Spleen (tissue), 11 donors: ENCODE measurements at regions not wholly inside any gene's neighbourhood (a gene's known extent, or its start where the extent isn't known, plus 50 kb on each side); places are given as distances from the start of the nearest gene placed in this dataset.
"Not testable (repeated sequence)": the region's sequence is repeated elsewhere in the genome, so short reads cannot be mapped to it uniquely, and the experiment has no call there.

ENCODE experiments used
- DNase-seq: peaks from one replicate; pipeline ENCODE4 v3.0.0-alpha.2; 2020
- H3K27ac ChIP-seq, 8 donors: fragments of 200-600 bp; sonication (generic) in 7 of 8; 1 replicate in 4 of 8; 2 replicates in 4 of 8; pipeline versions ENCODE4 v1.5.0 to v1.8.0; 2016 to 2021; ENCODE audit warnings: inconsistent platforms in 4 of 8, mild to moderate bottlenecking in 4 of 8, moderate library complexity in 1 of 8
- H3K27me3 ChIP-seq, 7 donors: fragments of 200-600 bp; sonication (generic) in 6 of 7; replicated peaks in 1 of 7; 1 replicate in 4 of 7; 2 replicates in 3 of 7; pipeline versions ENCODE4 v1.5.0 to v1.8.0; 2016 to 2021; ENCODE audit warnings: inconsistent platforms in 3 of 7, mild to moderate bottlenecking in 1 of 7
- H3K36me3 ChIP-seq, 6 donors: fragments of 200-600 bp; sonication (generic) in 5 of 6; 1 replicate in 4 of 6; 2 replicates in 2 of 6; pipeline versions ENCODE4 v1.5.0 to v1.8.0; 2016 to 2021; ENCODE audit warnings: inconsistent platforms in 2 of 6
- H3K4me1 ChIP-seq, 6 donors: fragments of 200-600 bp; sonication (generic) in 5 of 6; 1 replicate in 3 of 6; 2 replicates in 3 of 6; pipeline versions ENCODE4 v1.5.0 to v1.8.0; 2016 to 2021; ENCODE audit warnings: inconsistent platforms in 3 of 6
- H3K4me3 ChIP-seq, 8 donors: fragments of 200-600 bp; sonication (generic) in 7 of 8; 1 replicate in 4 of 8; 2 replicates in 4 of 8; pipeline versions ENCODE4 v1.5.0 to v1.8.0; 2016 to 2021; ENCODE audit warnings: inconsistent platforms in 4 of 8, mild to moderate bottlenecking in 4 of 8, moderate library complexity in 2 of 8
- H3K9me3 ChIP-seq, 8 donors: fragments of 200-600 bp; sonication (generic) in 7 of 8; 1 replicate in 4 of 8; 2 replicates in 4 of 8; pipeline versions ENCODE4 v1.5.0 to v1.8.0; 2016 to 2021; ENCODE audit warnings: inconsistent platforms in 4 of 8
- CTCF ChIP-seq, 11 experiments: fragments of 200-600 bp in 7 of 11; fragments of 450-650 bp in 4 of 11; sonication (generic) in 4 of 11; IDR thresholded peaks in 8 of 11; conservative IDR thresholded peaks in 3 of 11; 1 replicate in 7 of 11; 2 replicates in 4 of 11; pipeline versions ENCODE4 v1.4.0 to v1.8.0; 2016 to 2021; ENCODE audit warnings: antibody characterized with exemption in 11 of 11, inconsistent platforms in 4 of 11, mild to moderate bottlenecking in 1 of 11
- POLR2A ChIP-seq, 3 donors: fragments of 450-650 bp; IDR thresholded peaks; one replicate each; pipeline ENCODE4 v1.5.1; 2017; ENCODE audit warnings: antibody characterized with exemption in 3 of 3, mild to moderate bottlenecking in 1 of 3
- POLR2AphosphoS5 ChIP-seq, 3 donors: sonication (generic); formaldehyde crosslinking; IDR thresholded peaks; one replicate each; pipeline ENCODE4 v1.5.1; 2017; ENCODE audit warnings: antibody characterized with exemption in 3 of 3
- WGBS, 5 donors: extraction: QIAGEN DNeasy Blood & Tissue Kit in 3 of 5; methylation state at CpG; one replicate each; pipeline versions ENCODE4 v1.1.5 to v1.1.7; 2013 to 2018; 5-methylcytosine and 5-hydroxymethylcytosine counted together
- intact Hi-C: fragments of 100-400 bp; cut with DNase I; formaldehyde crosslinking; loops from one replicate; pipeline ENCODE4 v1.15.0; 2023; ENCODE audit warnings: low total_unique reads
- donor health status: healthy with polysubstance abuse.
- donor health status: DM: no; HTN: no; CAD: no; lungs with moderate emphysema.
- donor health status: DM: no; HTN: no; CAD: no.
- donor health status: Bipolar disorder and iron deficiency.
- donor health status: healthy.
- donor health status: DM: no; HTN: no; CAD: no.
- donor health status: DM: yes; HTN: yes; CAD: no.

GRCh38 chr5:67549296-67549618, 352.7 kb upstream of the CD180 start:
- H3K36me3 ChIP-seq = no peaks in the 10 kb centered on the region
- 62 to 85% (median 84%) methylated on average over 3 of the region's 3 CpGs for WGBS, 5 donors
- no peak overlapping the region for H3K4me3 ChIP-seq
- DNase-seq = no peak
- H3K4me1 ChIP-seq = peaks cover 0 to 18% (median 3%) of the 10 kb centered on the region in 6 donors
- intact Hi-C loops = no loop called here
- TF ChIP-seq POLR2A (IDR thresholded peaks at IDR 0.05) (no peak), POLR2AphosphoS5 (IDR thresholded peaks at IDR 0.05) (no peak), CTCF (IDR thresholded peaks at IDR 0.05 in 8 of 11, conservative IDR thresholded peaks at IDR 0.05 in 3 of 11) (no peak)
- H3K27me3 ChIP-seq = no peaks in the 10 kb centered on the region
- H3K27ac ChIP-seq = no peak overlapping the region
- peaks cover 0 to 5% (median 0%) of the 10 kb centered on the region in 8 donors for H3K9me3 ChIP-seq

- DNase-seq = no peak
- Histone ChIP-seq H3K36me3 (no peaks in the 10 kb centered on the region), H3K9me3 (peaks cover 0 to 5% (median 0%) of the 10 kb centered on the region in 8 donors), H3K27ac (peak overlapping the region in 1 of 8 donors; percentile 7), H3K4me1 (peaks cover 0 to 18% (median 3%) of the 10 kb centered on the region in 6 donors), H3K4me3 (peak overlapping the region in 1 of 8 donors; percentile 38), H3K27me3 (no peaks in the 10 kb centered on the region)
- intact Hi-C loops = no loop called here
- no peak for TF ChIP-seq POLR2AphosphoS5 (IDR thresholded peaks at IDR 0.05)
- TF ChIP-seq CTCF (IDR thresholded peaks at IDR 0.05 in 8 of 11, conservative IDR thresholded peaks at IDR 0.05 in 3 of 11) = no peak
- TF ChIP-seq POLR2A (IDR thresholded peaks at IDR 0.05) = no peak
- 76 to 84% (median 79%) methylated on average over 8 of the region's 8 CpGs for WGBS, 5 donors
These were observed 352.1 kb upstream of the CD180 start for GRCh38 chr5:67548520-67549295.

GRCh38 chr5:67547682-67548081, 351.1 kb upstream of the CD180 start:
- intact Hi-C loops = no loop called here
- no peaks in the 10 kb centered on the region for H3K36me3 ChIP-seq
- DNase-seq = no peak
- no peak overlapping the region for H3K4me3 ChIP-seq
- 86 to 100% (median 94%) methylated on average over 1 of the region's 1 CpG for WGBS, 5 donors
- TF ChIP-seq CTCF (IDR thresholded peaks at IDR 0.05 in 8 of 11, conservative IDR thresholded peaks at IDR 0.05 in 3 of 11) (no peak), POLR2A (IDR thresholded peaks at IDR 0.05) (no peak), POLR2AphosphoS5 (IDR thresholded peaks at IDR 0.05) (no peak)
- H3K27me3 ChIP-seq = no peaks in the 10 kb centered on the region
- peaks cover 0 to 17% (median 2%) of the 10 kb centered on the region in 6 donors for H3K4me1 ChIP-seq
- no peak overlapping the region for H3K27ac ChIP-seq
- peaks cover 0 to 5% (median 0%) of the 10 kb centered on the region in 8 donors for H3K9me3 ChIP-seq

- H3K36me3 ChIP-seq, H3K9me3 ChIP-seq, intact Hi-C loops, H3K4me3 ChIP-seq, H3K27me3 ChIP-seq, DNase-seq: not testable (repeated sequence)
- H3K27ac ChIP-seq = peak overlapping the region in 1 of 8 donors; percentile 45
- H3K4me1 ChIP-seq = peaks cover 0 to 12% (median 0%) of the 10 kb centered on the region in 6 donors
These were observed 348.3 kb upstream of the CD180 start for GRCh38 chr5:67544942-67545341.
